ENCODE measurements at regions not wholly inside any gene's neighbourhood (a gene's known extent, or its start where the extent isn't known, plus 50 kb on each side); places are given as distances from the start of the nearest gene placed in this dataset.
"Not testable (repeated sequence)": the region's sequence is repeated elsewhere in the genome, so short reads cannot be mapped to it uniquely, and the experiment has no call there.

- peak; percentile 34 for DNase-seq (ENCODE audit: low read depth)
These were observed 1643.7 kb downstream of the SPATA31A7 start for GRCh38 chr9:62833323-62834200.

DNA sequence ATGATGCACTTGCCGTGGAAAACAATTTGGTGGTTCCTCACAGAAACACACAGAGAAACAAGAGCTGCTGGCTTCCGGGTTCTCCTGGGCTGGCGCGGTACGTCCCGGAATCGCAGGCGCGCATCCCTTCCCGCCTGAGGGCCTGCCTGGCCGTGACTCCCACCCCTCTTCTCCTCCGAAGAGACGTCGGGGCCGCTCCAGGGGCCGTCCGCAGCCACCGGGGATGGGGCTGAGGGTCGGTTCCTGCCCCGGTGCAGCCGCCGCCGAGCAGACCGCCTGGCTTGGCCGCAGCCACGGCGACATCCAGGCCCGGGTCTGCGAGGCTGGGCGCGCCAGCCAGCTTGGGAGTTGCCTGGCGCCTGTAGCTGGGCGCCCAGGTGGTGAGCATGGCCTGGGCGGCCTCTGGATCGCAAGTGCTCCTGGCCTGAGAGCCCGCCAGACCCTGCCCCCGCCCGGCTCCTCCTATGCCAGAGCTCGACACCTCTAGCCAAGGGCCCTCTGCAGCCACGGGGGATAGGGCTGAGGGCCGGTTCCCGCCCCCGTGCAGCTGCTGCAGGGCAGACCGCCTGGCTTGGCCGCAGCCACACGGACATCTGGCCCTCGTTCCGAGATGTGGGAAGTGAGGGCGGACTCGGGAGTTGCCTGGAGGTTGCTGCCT is 1647.5 kb downstream of the SPATA31A7 start:
- peak; percentile 51 for DNase-seq (ENCODE audit: low read depth)

- peak; percentile 89 for DNase-seq (ENCODE audit: low read depth)
These were observed 1648.3 kb downstream of the SPATA31A7 start for GRCh38 chr9:62838024-62838718.

DNA sequence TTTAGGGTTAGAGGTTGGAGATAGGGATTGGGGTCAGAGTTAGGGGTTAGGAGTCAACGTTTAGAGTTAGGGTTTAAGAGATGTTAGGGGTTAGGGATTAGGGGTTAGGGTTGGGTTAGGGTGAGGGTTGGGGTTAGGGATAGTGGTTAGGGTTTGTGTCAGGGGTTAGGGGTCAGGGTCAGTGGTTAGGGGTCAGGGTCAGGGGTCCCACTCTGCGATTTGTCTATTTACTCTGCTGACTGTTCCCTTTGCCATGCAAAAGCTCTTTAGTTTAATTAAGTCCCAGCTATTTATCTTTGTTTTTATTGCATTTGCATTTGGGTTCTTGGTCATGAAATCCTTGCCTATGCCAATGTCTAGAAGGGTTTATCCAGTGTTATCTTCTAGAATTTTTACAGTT is 1649.3 kb downstream of the SPATA31A7 start:
- not testable (repeated sequence) for DNase-seq (ENCODE audit: low read depth)

- not testable (repeated sequence) for DNase-seq (ENCODE audit: low read depth)
These were observed 1653.3 kb downstream of the SPATA31A7 start for GRCh38 chr9:62843145-62843544.

GRCh38 chr9:62843706-62844290 is 1654.0 kb downstream of the SPATA31A7 start:
- not testable (repeated sequence) for DNase-seq (ENCODE audit: low read depth)

DNA sequence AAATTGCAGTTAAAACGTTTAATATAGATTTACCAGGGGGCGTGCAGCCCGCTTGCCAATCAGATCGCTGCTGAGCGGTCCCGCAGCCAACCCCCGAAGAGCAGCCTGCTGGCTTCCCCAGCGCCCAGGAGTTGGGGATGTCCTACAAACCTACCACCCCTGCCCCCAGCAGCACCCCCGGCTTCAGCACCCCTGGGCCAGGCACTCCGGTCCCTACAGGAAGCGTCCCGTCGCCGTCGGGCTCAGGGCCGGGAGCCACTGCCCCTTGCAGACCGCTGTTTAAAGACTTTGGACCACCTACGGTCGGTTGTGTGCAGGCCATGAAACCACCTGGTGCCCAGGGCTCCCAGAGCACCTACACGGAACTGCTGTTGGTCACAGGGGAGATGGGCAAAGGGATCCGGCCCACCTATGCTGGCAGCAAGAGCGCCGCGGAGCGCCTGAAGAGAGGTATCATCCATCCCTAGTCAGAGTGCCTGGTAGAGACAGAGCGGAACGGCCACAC is 1654.9 kb downstream of the SPATA31A7 start:
- not testable (repeated sequence) for DNase-seq (ENCODE audit: low read depth)

DNA sequence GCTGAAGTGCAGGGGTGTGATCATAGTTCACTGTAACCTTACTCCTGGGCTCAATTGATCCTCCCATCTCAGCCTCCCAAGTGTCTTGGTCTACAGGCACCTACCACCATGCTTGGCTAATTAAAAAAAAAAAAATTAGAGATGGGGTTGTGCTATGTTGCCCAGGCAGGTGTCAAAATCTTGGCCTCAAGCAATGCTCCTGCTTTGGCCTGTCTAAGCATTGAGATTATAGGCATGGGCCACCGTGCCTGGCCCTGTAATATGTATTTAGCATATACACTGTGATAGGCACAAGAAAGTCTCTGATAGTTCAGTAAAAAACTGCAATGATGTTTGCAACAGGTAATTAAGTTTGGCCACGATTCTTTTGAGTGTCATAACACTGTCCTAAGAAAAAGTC is 1658.4 kb downstream of the SPATA31A7 start:
- not testable (repeated sequence) for DNase-seq (ENCODE audit: low read depth)

DNA sequence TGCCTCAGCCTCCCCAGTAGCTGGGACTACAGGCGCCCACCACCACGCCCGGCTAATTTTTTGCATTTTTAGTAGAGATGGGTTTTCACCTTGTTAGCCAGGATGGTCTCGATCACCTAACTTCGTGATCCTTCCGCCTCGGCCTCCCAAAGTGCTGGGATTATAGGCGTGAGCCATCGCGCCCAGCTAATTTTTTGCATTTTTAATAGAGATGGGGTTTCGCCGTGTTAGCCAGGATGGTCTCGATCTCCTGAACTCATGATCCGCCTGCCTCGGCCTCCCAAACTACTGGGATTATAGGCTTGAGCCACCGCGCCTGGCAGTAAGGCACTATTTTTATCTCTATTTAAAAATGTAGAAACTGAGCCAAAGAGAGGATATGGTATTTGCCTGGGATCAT is 1660.2 kb downstream of the SPATA31A7 start:
- DNase-seq (ENCODE audit: low read depth), result not testable (repeated sequence)

GRCh38 chr9:62857280-62857679 is 1667.4 kb downstream of the SPATA31A7 start:
- DNase-seq (ENCODE audit: low read depth), result not testable (repeated sequence)

DNA sequence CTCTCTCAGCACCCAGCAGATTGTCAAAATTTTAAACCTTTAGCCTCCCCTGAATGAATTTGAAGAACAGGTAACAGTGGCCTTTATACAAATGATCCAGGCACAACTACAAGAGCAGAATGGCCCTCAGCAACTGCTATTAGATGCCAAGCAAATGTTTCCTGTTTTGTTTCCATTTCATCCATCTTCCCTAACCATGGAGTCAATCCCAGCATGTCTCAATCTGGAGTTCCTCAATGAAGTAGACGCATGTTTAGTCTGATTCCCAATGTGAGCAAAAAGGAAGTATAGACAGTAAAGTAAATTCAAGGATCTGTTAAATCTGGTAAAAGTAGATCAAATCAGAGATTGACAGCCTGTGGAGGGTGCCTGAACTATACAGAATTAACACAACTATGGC is 1668.4 kb downstream of the SPATA31A7 start:
- not testable (repeated sequence) for DNase-seq (ENCODE audit: low read depth)

GRCh38 chr9:62860939-62861860 is 1671.4 kb downstream of the SPATA31A7 start:
- not testable (repeated sequence) for DNase-seq (ENCODE audit: low read depth)

- not testable (repeated sequence) for DNase-seq (ENCODE audit: low read depth)
These were observed 1672.3 kb downstream of the SPATA31A7 start for GRCh38 chr9:62862180-62862579.

- not testable (repeated sequence) for DNase-seq (ENCODE audit: low read depth)
These were observed 1673.5 kb downstream of the SPATA31A7 start for GRCh38 chr9:62863319-62863718.

- DNase-seq (ENCODE audit: low read depth), result not testable (repeated sequence)
These were observed 1674.0 kb downstream of the SPATA31A7 start for GRCh38 chr9:62863867-62864266.

DNA sequence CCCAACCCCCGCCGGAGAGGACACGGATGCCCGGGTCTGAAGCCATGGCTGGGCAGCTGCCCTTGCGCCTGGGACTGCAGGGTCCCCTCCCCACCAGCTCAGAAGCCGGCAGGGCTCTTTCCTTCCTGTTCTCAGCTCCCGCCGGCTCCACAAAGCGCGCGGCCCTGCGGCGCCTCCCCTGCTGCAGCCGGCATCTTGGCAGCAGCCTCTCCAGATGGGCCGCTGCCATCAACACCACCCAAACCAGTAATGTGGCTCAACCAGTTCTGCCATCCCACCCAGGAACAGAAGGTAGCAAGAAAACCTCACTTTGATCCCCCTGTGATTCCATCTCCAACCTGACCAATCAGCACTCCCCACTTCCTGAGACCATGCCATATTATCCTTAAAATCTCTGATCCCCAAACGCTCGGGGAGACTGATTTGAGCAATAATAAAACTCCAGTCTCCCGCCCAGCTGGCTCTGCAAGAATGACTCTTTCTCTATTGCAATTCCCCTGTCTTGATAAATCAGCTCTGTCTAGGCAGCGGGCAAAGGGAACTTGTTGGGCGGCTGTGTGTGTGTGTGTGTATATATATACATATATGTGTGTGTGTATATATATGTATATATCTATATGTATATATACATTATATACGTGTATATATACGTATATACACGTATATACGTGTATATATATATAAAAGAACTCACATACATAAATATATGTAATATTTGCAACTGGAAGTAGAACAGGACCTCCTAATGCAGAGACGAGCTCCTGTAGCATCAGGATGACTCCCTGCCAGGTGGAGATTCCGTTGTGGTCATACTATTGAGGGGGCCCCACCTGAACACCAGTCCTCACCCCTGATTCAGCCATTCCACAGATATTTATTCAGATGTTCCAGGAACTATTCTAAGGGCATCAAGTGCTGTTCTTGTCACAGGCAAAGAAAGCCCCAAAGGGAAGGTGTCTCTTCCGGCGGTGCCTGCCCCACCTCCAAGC is 1674.9 kb downstream of the SPATA31A7 start:
- peak; percentile 14 for DNase-seq (ENCODE audit: low read depth)

- not testable (repeated sequence) for DNase-seq (ENCODE audit: low read depth)
These were observed 1679.2 kb downstream of the SPATA31A7 start for GRCh38 chr9:62869061-62869460.

GRCh38 chr9:62871765-62872164 is 1681.9 kb downstream of the SPATA31A7 start:
- DNase-seq (ENCODE audit: low read depth), result peak; percentile 39

DNA sequence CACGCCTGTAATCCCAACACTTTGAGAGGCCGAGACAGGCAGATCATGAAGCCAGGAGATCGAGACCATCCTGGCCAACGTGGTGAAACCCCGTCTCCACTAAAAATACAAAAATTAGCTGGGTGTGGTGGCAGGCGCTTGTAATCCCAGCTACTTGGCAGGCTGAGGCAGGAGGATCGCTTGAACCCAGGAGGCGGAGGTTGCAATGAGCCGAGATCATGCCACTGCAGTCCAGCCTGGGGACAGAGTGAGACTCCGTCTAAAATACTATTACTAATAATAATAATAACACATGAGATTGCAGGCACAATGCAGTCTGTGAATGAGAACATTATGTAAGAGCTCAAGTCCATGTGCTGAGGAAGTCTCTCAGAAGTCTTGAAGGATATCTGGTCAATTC is 1684.4 kb downstream of the SPATA31A7 start:
- not testable (repeated sequence) for DNase-seq (ENCODE audit: low read depth)
